Pancreas (tissue), 10 donors: ENCODE measurements at regions not wholly inside any gene's neighbourhood (a gene's known extent, or its start where the extent isn't known, plus 50 kb on each side); places are given as distances from the start of the nearest gene placed in this dataset.

Experiments
- ATAC-seq, 4 donors: fragments of 200-7000 bp; cut with Tn5 transposase; one replicate each; pipeline versions ENCODE4 v1.8.0 to v1.9.1; 2020; ENCODE audit warnings: mild to moderate bottlenecking in 4 of 4, moderate library complexity in 4 of 4
- DNase-seq, 6 donors: peaks; one replicate each; pipeline ENCODE4 v3.0.0-alpha.2; 2020
- FAIRE-seq: peaks from 2 replicates; lab custom pipeline; 2012; peaks lifted over from hg19 to GRCh38; lab: Jason Lieb, UNC
- H3K27ac ChIP-seq, 4 donors: fragments of 200-600 bp; sonication (generic); 1 replicate in 3 of 4; 2 replicates in 1 of 4; pipeline versions ENCODE4 v1.5.0 to v1.8.0; 2020
- H3K27me3 ChIP-seq, 4 donors: fragments of 200-600 bp; one replicate each; pipeline ENCODE4 v1.8.0; 2021
- H3K36me3 ChIP-seq, 3 donors: fragments of 200-600 bp; sonication (generic) in 1 of 3; one replicate each; pipeline versions ENCODE4 v1.5.0 to v1.8.0; 2020 to 2021
- H3K4me1 ChIP-seq, 3 donors: fragments of 200-600 bp; one replicate each; pipeline ENCODE4 v1.8.0; 2021
- H3K4me3 ChIP-seq, 4 donors: fragments of 200-600 bp; sonication (generic) in 2 of 4; one replicate each; pipeline versions ENCODE4 v1.5.0 to v1.8.0; 2020 to 2021
- H3K9me3 ChIP-seq, 4 donors: fragments of 200-600 bp; one replicate each; pipeline ENCODE4 v1.8.0; 2021
- WGBS, 2 donors: extraction: QIAGEN DNeasy Blood & Tissue Kit; methylation state at CpG; one replicate each; pipeline ENCODE4 v1.1.7; 2013; 5-methylcytosine and 5-hydroxymethylcytosine counted together
- intact Hi-C, 3 donors: fragments of 100-400 bp; cut with DNase I; formaldehyde crosslinking; loops; one replicate each; pipeline versions ENCODE4 v1.11.1 to v1.14.2; 2022
- TF ChIP-seq, protein P1 (sequence below), 4 donors: fragments of 200-600 bp; sonication (generic) in 3 of 4; IDR thresholded peaks; one replicate each; pipeline versions ENCODE4 v1.5.0 to v1.8.0; 2021; ENCODE audit warnings: antibody characterized with exemption in 4 of 4
- donor health status: healthy with polysubstance abuse.
- donor health status: DM: no; HTN: no; CAD: no; lungs with moderate emphysema.
- donor health status: DM: no; HTN: no; CAD: no.
- donor health status: control.
- donor health status: control.
- donor health status: Bipolar disorder and iron deficiency.
- donor health status: DM: yes; HTN: yes; CAD: no.
- donor health status: DM: no; HTN: no; CAD: no.
- donor health status: DM: no; HTN: no; CAD: no.
- donor health status: DM: yes; HTN: yes; CAD: no.

DNA sequence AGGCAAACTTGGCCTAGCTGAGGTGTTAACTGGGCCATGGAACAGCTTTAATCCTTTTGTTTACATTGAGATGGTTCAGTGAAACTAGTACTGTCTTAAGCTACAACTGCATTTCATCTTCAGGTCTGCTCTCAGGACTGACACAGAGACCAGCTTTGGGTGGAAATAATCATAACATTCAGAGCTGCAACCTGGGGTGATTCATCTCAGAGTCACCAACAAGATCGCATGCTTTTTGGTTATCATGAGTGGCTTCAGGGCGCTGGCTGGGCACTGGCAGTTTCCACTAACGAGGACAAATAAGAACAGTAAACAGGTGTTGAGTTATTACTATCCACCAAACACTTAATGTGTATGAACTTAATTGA, 60.9 kb upstream of the PAX6 start:
- FAIRE-seq (no peak), ATAC-seq (peak in 1 of 4 donors; percentile 14), DNase-seq (no peak)
- no peaks in the 10 kb centered on the region for H3K9me3 ChIP-seq
- H3K27ac ChIP-seq = no peak overlapping the region
- 69 to 85% methylated on average over 3 of the region's 3 CpGs for WGBS, 2 donors
- no peak overlapping the region for H3K4me3 ChIP-seq
- intact Hi-C loops = loop anchor here in 1 of 3 donors (5.0 kb wide), 1 partner anchor 385 kb away; no protein-coding TSS in a partner anchor
- H3K36me3 ChIP-seq = no peaks in the 10 kb centered on the region
- TF ChIP-seq, protein P1, sequence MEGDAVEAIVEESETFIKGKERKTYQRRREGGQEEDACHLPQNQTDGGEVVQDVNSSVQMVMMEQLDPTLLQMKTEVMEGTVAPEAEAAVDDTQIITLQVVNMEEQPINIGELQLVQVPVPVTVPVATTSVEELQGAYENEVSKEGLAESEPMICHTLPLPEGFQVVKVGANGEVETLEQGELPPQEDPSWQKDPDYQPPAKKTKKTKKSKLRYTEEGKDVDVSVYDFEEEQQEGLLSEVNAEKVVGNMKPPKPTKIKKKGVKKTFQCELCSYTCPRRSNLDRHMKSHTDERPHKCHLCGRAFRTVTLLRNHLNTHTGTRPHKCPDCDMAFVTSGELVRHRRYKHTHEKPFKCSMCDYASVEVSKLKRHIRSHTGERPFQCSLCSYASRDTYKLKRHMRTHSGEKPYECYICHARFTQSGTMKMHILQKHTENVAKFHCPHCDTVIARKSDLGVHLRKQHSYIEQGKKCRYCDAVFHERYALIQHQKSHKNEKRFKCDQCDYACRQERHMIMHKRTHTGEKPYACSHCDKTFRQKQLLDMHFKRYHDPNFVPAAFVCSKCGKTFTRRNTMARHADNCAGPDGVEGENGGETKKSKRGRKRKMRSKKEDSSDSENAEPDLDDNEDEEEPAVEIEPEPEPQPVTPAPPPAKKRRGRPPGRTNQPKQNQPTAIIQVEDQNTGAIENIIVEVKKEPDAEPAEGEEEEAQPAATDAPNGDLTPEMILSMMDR (IDR thresholded peaks at IDR 0.05) = no peak
- H3K27me3 ChIP-seq = no peaks in the 10 kb centered on the region
- no peaks in the 10 kb centered on the region for H3K4me1 ChIP-seq

DNA sequence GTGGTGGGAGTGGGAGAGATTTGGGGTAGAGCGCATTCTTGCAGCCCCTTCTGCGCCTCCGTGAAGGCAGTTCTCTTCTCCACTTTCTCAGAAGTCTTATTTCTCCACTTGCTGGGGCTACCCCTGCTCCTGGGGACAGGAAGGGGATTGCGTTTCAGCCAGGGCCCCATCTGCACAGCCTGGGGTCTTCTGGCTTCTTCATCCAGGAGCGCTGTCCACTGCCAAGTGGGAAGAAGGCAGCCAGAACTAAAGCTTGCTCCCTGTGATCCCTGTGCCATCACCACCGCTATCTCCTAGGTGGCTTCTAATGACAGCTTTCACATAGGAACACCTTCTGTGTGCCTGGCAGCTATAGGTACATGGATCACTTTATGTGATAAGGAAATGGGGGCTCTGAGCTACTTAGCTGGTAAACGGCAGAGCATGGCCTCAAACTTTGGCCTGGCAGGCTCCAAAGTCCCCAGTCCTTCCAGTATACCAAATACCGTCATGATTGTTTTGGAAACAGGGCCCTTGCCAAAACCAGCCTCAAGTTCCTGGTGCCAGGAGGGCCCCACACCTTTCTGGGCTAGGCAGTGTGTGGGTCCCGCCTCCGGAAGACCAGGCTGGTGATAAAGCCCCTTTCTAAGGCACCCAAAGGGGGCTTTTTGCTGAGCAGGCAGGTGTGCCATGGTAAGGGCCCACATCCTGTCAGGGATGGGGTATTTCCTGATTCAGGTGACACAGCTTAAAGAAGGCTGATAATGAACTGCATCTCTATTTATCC, 60.4 kb upstream of the PAX6 start:
- TF ChIP-seq, protein P1 (IDR thresholded peaks at IDR 0.05) = no peak
- Histone ChIP-seq H3K36me3 (no peaks in the 10 kb centered on the region), H3K27ac (no peak overlapping the region), H3K9me3 (no peaks in the 10 kb centered on the region), H3K4me1 (no peaks in the 10 kb centered on the region), H3K27me3 (no peaks in the 10 kb centered on the region), H3K4me3 (no peak overlapping the region)
- intact Hi-C loops = loop anchor here in 1 of 3 donors (5.0 kb wide), 1 partner anchor 384 kb away; no protein-coding TSS in a partner anchor
- ATAC-seq (peak in 1 of 4 donors; percentile 22), FAIRE-seq (no peak), DNase-seq (no peak)
- 46 to 53% methylated on average over 10 of the region's 10 CpGs for WGBS, 2 donors

- Histone ChIP-seq H3K4me1 (no peaks in the 10 kb centered on the region), H3K27me3 (no peaks in the 10 kb centered on the region), H3K27ac (no peak overlapping the region), H3K9me3 (no peaks in the 10 kb centered on the region), H3K4me3 (no peak overlapping the region), H3K36me3 (no peaks in the 10 kb centered on the region)
- TF ChIP-seq, protein P1 (IDR thresholded peaks at IDR 0.05) = peak; percentile 20 to 53 (median 50)
- DNase-seq = peak; percentile 27 to 67 (median 48)
- WGBS, 2 donors = 4 to 6% methylated on average over 13 of the region's 13 CpGs
- ATAC-seq = peak; percentile 76 to 88 (median 86)
- intact Hi-C loops = loop anchor here in 1 of 3 donors (5.0 kb wide), 1 partner anchor 383 kb away; no protein-coding TSS in a partner anchor
- FAIRE-seq = no peak
Measured at GRCh38 chr11:31870609-31871309, 59.6 kb upstream of the PAX6 start.

GRCh38 chr11:31869986-31870385, 58.9 kb upstream of the PAX6 start:
- H3K27ac ChIP-seq = no peak overlapping the region
- TF ChIP-seq, protein P1 (IDR thresholded peaks at IDR 0.05) = no peak
- WGBS, 2 donors = 79 to 88% methylated on average over 5 of the region's 5 CpGs

More at GRCh38 chr11:31869986-31870385, 58.9 kb upstream of the PAX6 start:
- H3K27me3 ChIP-seq = no peaks in the 10 kb centered on the region
- no peaks in the 10 kb centered on the region for H3K9me3 ChIP-seq
- ATAC-seq (no peak), DNase-seq (no peak), FAIRE-seq (no peak)
- H3K4me3 ChIP-seq = no peak overlapping the region
- H3K4me1 ChIP-seq = no peaks in the 10 kb centered on the region
- H3K36me3 ChIP-seq = no peaks in the 10 kb centered on the region
- intact Hi-C loops = loop anchor here in 1 of 3 donors (5.0 kb wide), 1 partner anchor 383 kb away; no protein-coding TSS in a partner anchor
